ENCODE measurements at regions not wholly inside any gene's neighbourhood (a gene's known extent, or its start where the extent isn't known, plus 50 kb on each side); places are given as distances from the start of the nearest gene placed in this dataset.

GRCh38 chr4:19774690-19775256 is 476.9 kb upstream of the SLIT2 start:
- DNase-seq, result no peak

- no peak for DNase-seq
Observed at GRCh38 chr4:19772581-19772980, 479.1 kb upstream of the SLIT2 start.

- peak; percentile 24 for DNase-seq
Observed at GRCh38 chr4:19756661-19757060, 495.0 kb upstream of the SLIT2 start.

GRCh38 chr4:19752599-19752998 is 499.1 kb upstream of the SLIT2 start:
- no peak for DNase-seq

GRCh38 chr4:19748519-19749479 is 502.9 kb upstream of the SLIT2 start:
- no peak for DNase-seq

- DNase-seq, result no peak
Observed at GRCh38 chr4:19746377-19746776, 505.3 kb upstream of the SLIT2 start.

- DNase-seq, result no peak
Observed at GRCh38 chr4:19743115-19743638, 508.5 kb upstream of the SLIT2 start.

GRCh38 chr4:19739101-19739651 is 512.5 kb upstream of the SLIT2 start:
- peak; percentile 9 for DNase-seq

- DNase-seq, result no peak
Observed at GRCh38 chr4:19736968-19737756, 514.5 kb upstream of the SLIT2 start.

- no peak for DNase-seq
Observed at GRCh38 chr4:19735012-19735411, 516.7 kb upstream of the SLIT2 start.

GRCh38 chr4:19729886-19730651 is 521.6 kb upstream of the SLIT2 start:
- DNase-seq, result peak; percentile 89

- DNase-seq, result no peak
Observed at GRCh38 chr4:19728773-19729172, 522.9 kb upstream of the SLIT2 start.

- DNase-seq, result no peak
Observed at GRCh38 chr4:19727141-19727540, 524.6 kb upstream of the SLIT2 start.

- DNase-seq, result no peak
Observed at GRCh38 chr4:19725130-19725529, 526.6 kb upstream of the SLIT2 start.

GRCh38 chr4:19722404-19722803 is 529.3 kb upstream of the SLIT2 start:
- DNase-seq, result no peak

- no peak for DNase-seq
Observed at GRCh38 chr4:19721587-19721986, 530.1 kb upstream of the SLIT2 start.

- no peak for DNase-seq
Observed at GRCh38 chr4:19720610-19721009, 531.1 kb upstream of the SLIT2 start.

GRCh38 chr4:19720190-19720589 is 531.5 kb upstream of the SLIT2 start:
- no peak for DNase-seq

GRCh38 chr4:19711871-19712270 is 539.8 kb upstream of the SLIT2 start:
- no peak for DNase-seq

- DNase-seq, result no peak
Observed at GRCh38 chr4:19707876-19708275, 543.8 kb upstream of the SLIT2 start.

GRCh38 chr4:19703391-19703790 is 548.3 kb upstream of the SLIT2 start:
- DNase-seq, result no peak

- DNase-seq, result no peak
Observed at GRCh38 chr4:19700992-19701391, 550.7 kb upstream of the SLIT2 start.

Measured in MV-4-11 (cell line).